BE2C (cell line): ENCODE measurements at regions not wholly inside any gene's neighbourhood (a gene's known extent, or its start where the extent isn't known, plus 50 kb on each side); places are given as distances from the start of the nearest gene placed in this dataset.

Experiments used
- DNase-seq: peaks from one replicate; pipeline ENCODE4 v3.0.0-alpha.2; 2020
- H3K27me3 ChIP-seq: fragments of 250-450 bp; sonication (Bioruptor Pico); 2 replicates; pipeline ENCODE4 v1.5.1; 2020; ENCODE audit warnings: mild to moderate bottlenecking
- H3K36me3 ChIP-seq: fragments of 250-450 bp; sonication (Bioruptor Pico); 2 replicates; pipeline ENCODE4 v1.5.1; 2020; ENCODE audit warnings: mild to moderate bottlenecking
- H3K4me1 ChIP-seq: fragments of 250-450 bp; sonication (Bioruptor Pico); 2 replicates; pipeline ENCODE4 v1.5.1; 2020
- H3K4me3 ChIP-seq: 2 replicates; pipeline ENCODE4 v1.5.1; 2011; ENCODE audit warnings: low read depth, low read length
- H3K9me3 ChIP-seq: fragments of 250-450 bp; sonication (Bioruptor Pico); 2 replicates; pipeline ENCODE4 v1.5.1; 2020
- CTCF ChIP-seq: IDR thresholded peaks from 2 replicates; pipeline ENCODE4 v1.5.1; 2012; ENCODE audit warnings: mild to moderate bottlenecking, low read depth, low read length

GRCh38 chr10:85043207-85043606 is 714.8 kb downstream of the CCSER2 start:
- Histone ChIP-seq H3K4me1 (no peaks in the 10 kb centered on the region), H3K9me3 (no peaks in the 10 kb centered on the region), H3K36me3 (no peaks in the 10 kb centered on the region), H3K27me3 (no peaks in the 10 kb centered on the region; the same call in 1 of the 2 replicates), H3K4me3 (no peak overlapping the region)
- DNase-seq, result no peak
- no peak for TF ChIP-seq CTCF

GRCh38 chr10:85045046-85045445 is 716.7 kb downstream of the CCSER2 start:
- H3K27me3 ChIP-seq, result no peaks in the 10 kb centered on the region; the same call in 1 of the 2 replicates
- TF ChIP-seq CTCF, result no peak

GRCh38 chr10:85047170-85047834 is 718.9 kb downstream of the CCSER2 start:
- no peaks in the 10 kb centered on the region for H3K4me1 ChIP-seq
- no peaks in the 10 kb centered on the region; the same call in 1 of the 2 replicates for H3K27me3 ChIP-seq
- H3K4me3 ChIP-seq, result no peak overlapping the region
- TF ChIP-seq CTCF, result no peak
- no peak for DNase-seq
- no peaks in the 10 kb centered on the region for H3K36me3 ChIP-seq
- H3K9me3 ChIP-seq, result no peaks in the 10 kb centered on the region

More at GRCh38 chr10:85045046-85045445, 716.7 kb downstream of the CCSER2 start:
- Histone ChIP-seq H3K9me3 (no peaks in the 10 kb centered on the region), H3K4me3 (no peak overlapping the region), H3K4me1 (no peaks in the 10 kb centered on the region), H3K36me3 (no peaks in the 10 kb centered on the region)
- no peak for DNase-seq

- no peaks in the 10 kb centered on the region; the same call in 1 of the 2 replicates for H3K27me3 ChIP-seq
- TF ChIP-seq CTCF, result no peak
- H3K9me3 ChIP-seq, result no peaks in the 10 kb centered on the region
- H3K36me3 ChIP-seq, result no peaks in the 10 kb centered on the region
- DNase-seq, result no peak
- no peak overlapping the region for H3K4me3 ChIP-seq
- no peaks in the 10 kb centered on the region for H3K4me1 ChIP-seq
Measured at GRCh38 chr10:85047979-85048378, 719.6 kb downstream of the CCSER2 start.

GRCh38 chr10:85048644-85049043 is 720.3 kb downstream of the CCSER2 start:
- DNase-seq, result no peak
- no peaks in the 10 kb centered on the region for H3K4me1 ChIP-seq
- no peaks in the 10 kb centered on the region for H3K9me3 ChIP-seq
- no peaks in the 10 kb centered on the region; the same call in 1 of the 2 replicates for H3K27me3 ChIP-seq
- no peaks in the 10 kb centered on the region for H3K36me3 ChIP-seq
- H3K4me3 ChIP-seq, result no peak overlapping the region
- TF ChIP-seq CTCF, result no peak

GRCh38 chr10:85060944-85061343 is 732.6 kb downstream of the CCSER2 start:
- H3K4me3 ChIP-seq, result no peak overlapping the region
- TF ChIP-seq CTCF, result no peak
- no peaks in the 10 kb centered on the region for H3K4me1 ChIP-seq
- peaks cover 6% of the 10 kb centered on the region; the same call in 1 of the 2 replicates for H3K27me3 ChIP-seq
- no peak for DNase-seq
- no peaks in the 10 kb centered on the region for H3K36me3 ChIP-seq
- no peaks in the 10 kb centered on the region for H3K9me3 ChIP-seq
